PC-3 (cell line): ENCODE measurements at regions not wholly inside any gene's neighbourhood (a gene's known extent, or its start where the extent isn't known, plus 50 kb on each side); places are given as distances from the start of the nearest gene placed in this dataset.

Experiments used
- CTCF ChIP-seq: fragments of 300-600 bp; sonication (generic); conservative IDR thresholded peaks from 2 replicates; pipeline ENCODE4 v1.5.1; 2017; ENCODE audit warnings: antibody characterized with exemption, low read depth, mild to moderate bottlenecking, low read length
- EZH2 ChIP-seq: fragments of 300-600 bp; sonication (generic); IDR thresholded peaks from one replicate; pipeline ENCODE4 v1.6.1; 2017; ENCODE audit warnings: antibody characterized with exemption, mild to moderate bottlenecking, low read length; ENCODE audit not compliant: unreplicated experiment
- EZH2phosphoT487 ChIP-seq: fragments of 300-600 bp; sonication (generic); IDR thresholded peaks from 2 replicates; pipeline ENCODE4 v1.6.1; 2018; ENCODE audit warnings: mild to moderate bottlenecking, antibody characterized with exemption, low read length, borderline replicate concordance

GRCh38 chr14:98489115-98489514 is 782.9 kb downstream of the BCL11B start:
- TF ChIP-seq CTCF (no peak), EZH2phosphoT487 (no peak), EZH2 (no peak)
